Transverse colon (tissue), 4 donors: ENCODE measurements at regions not wholly inside any gene's neighbourhood (a gene's known extent, or its start where the extent isn't known, plus 50 kb on each side); places are given as distances from the start of the nearest gene placed in this dataset.

ENCODE experiments used
- DNase-seq: peaks from one replicate; pipeline ENCODE4 v3.0.0-alpha.2; 2019
- H3K27ac ChIP-seq, 4 donors: fragments of 200-600 bp; sonication (generic); 2 replicates each; pipeline ENCODE4 v1.5.1; 2016 to 2018; ENCODE audit warnings: inconsistent platforms in 4 of 4
- H3K27me3 ChIP-seq: fragments of 200-600 bp; sonication (generic); 2 replicates; pipeline ENCODE4 v1.5.1; 2017; ENCODE audit warnings: inconsistent platforms
- H3K36me3 ChIP-seq, 4 donors: fragments of 200-600 bp; sonication (generic); 2 replicates each; pipeline ENCODE4 v1.5.1; 2017 to 2019; ENCODE audit warnings: inconsistent platforms in 4 of 4
- H3K4me1 ChIP-seq, 4 donors: fragments of 200-600 bp; sonication (generic); 2 replicates each; pipeline ENCODE4 v1.5.1; 2017 to 2020; ENCODE audit warnings: inconsistent platforms in 4 of 4
- H3K4me3 ChIP-seq, 4 donors: fragments of 200-600 bp; sonication (generic); 1 replicate in 1 of 4; 2 replicates in 3 of 4; pipeline versions ENCODE4 v1.5.1 to v1.6.1; 2017 to 2019; ENCODE audit warnings: inconsistent platforms in 4 of 4
- H3K9me3 ChIP-seq, 2 donors: fragments of 200-600 bp; sonication (generic); 2 replicates each; pipeline ENCODE4 v1.5.1; 2017 to 2019; ENCODE audit warnings: inconsistent platforms in 2 of 2
- EP300 ChIP-seq: sonication (generic); formaldehyde crosslinking; IDR thresholded peaks from one replicate; pipeline ENCODE4 v1.6.1; 2017; ENCODE audit warnings: antibody characterized with exemption, low read depth
- POLR2A ChIP-seq: fragments of 450-650 bp; IDR thresholded peaks from one replicate; pipeline ENCODE4 v1.6.1; 2016; ENCODE audit warnings: antibody characterized with exemption, mild to moderate bottlenecking, moderate library complexity
- POLR2AphosphoS5 ChIP-seq, 3 donors: sonication (generic); formaldehyde crosslinking; IDR thresholded peaks; one replicate each; pipeline ENCODE4 v1.6.1; 2016; ENCODE audit warnings: antibody characterized with exemption in 3 of 3
- WGBS, 2 donors: methylation state at CpG; one replicate each; pipeline ENCODE4 v1.1.5; 2018; ENCODE audit warnings: low coverage in 1 of 2; 5-methylcytosine and 5-hydroxymethylcytosine counted together
- in situ Hi-C, 4 donors: fragments of 200-750 bp; cut with MboI; loops; one replicate each; pipeline versions ENCODE4 v1.15.0 to v1.15.1; 2017; ENCODE audit warnings: low sequenced_read_pairs in 3 of 4, low pct_ligation_motif_present in 1 of 4, low pct_unique_long_range_greater_than_20kb in 1 of 4
- intact Hi-C: fragments of 100-400 bp; cut with DNase I; formaldehyde crosslinking; loops from one replicate; pipeline ENCODE4 v1.15.1; 2023; ENCODE audit warnings: low total_unique reads
- TF ChIP-seq, protein P1 (sequence below), 5 experiments: fragments of 200-600 bp in 3 of 5; fragments of 450-650 bp in 2 of 5; sonication (generic) in 3 of 5; IDR thresholded peaks; 1 replicate in 2 of 5; 2 replicates in 3 of 5; pipeline ENCODE4 v1.5.1; 2016 to 2017; ENCODE audit warnings: antibody characterized with exemption in 5 of 5, inconsistent platforms in 3 of 5, mild to moderate bottlenecking in 2 of 5, moderate library complexity in 1 of 5

DNA sequence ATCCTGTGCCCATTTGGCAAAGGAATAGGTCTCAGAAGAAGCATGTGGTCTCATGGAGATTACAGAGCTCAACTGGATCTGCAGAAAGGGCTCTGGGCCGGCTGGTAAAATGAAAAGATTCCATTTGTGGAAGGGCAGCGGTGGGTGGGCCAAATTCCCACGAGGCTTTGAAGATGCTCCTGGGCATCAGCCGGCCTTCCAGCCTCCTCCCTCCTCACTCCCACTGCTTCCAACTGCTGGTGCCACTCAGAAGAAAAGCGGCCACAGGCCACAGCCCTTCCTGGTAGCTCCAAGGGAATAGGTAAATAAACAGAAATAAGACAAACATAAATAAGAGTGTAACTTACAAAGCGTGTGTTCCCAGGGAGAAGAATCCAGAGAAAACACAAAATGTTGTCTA is 136.3 kb upstream of the SLC44A3 start:
- Histone ChIP-seq H3K4me3 (no peak overlapping the region), H3K9me3 (no peaks in the 10 kb centered on the region), H3K27ac (no peak overlapping the region), H3K4me1 (no peaks in the 10 kb centered on the region), H3K27me3 (no peaks in the 10 kb centered on the region), H3K36me3 (no peaks in the 10 kb centered on the region)
- TF ChIP-seq, protein P1, sequence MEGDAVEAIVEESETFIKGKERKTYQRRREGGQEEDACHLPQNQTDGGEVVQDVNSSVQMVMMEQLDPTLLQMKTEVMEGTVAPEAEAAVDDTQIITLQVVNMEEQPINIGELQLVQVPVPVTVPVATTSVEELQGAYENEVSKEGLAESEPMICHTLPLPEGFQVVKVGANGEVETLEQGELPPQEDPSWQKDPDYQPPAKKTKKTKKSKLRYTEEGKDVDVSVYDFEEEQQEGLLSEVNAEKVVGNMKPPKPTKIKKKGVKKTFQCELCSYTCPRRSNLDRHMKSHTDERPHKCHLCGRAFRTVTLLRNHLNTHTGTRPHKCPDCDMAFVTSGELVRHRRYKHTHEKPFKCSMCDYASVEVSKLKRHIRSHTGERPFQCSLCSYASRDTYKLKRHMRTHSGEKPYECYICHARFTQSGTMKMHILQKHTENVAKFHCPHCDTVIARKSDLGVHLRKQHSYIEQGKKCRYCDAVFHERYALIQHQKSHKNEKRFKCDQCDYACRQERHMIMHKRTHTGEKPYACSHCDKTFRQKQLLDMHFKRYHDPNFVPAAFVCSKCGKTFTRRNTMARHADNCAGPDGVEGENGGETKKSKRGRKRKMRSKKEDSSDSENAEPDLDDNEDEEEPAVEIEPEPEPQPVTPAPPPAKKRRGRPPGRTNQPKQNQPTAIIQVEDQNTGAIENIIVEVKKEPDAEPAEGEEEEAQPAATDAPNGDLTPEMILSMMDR (IDR thresholded peaks at IDR 0.05), result no peak
- no peak for TF ChIP-seq POLR2AphosphoS5 (IDR thresholded peaks at IDR 0.05)
- TF ChIP-seq POLR2A, result no peak
- TF ChIP-seq EP300, result no peak
- intact Hi-C loops, result no loop called here
- in situ Hi-C loops, result no loop called here
- WGBS, 2 donors, result 66 to 69% methylated on average over 4 to 6 of the region's 6 CpGs
- no peak for DNase-seq

DNA sequence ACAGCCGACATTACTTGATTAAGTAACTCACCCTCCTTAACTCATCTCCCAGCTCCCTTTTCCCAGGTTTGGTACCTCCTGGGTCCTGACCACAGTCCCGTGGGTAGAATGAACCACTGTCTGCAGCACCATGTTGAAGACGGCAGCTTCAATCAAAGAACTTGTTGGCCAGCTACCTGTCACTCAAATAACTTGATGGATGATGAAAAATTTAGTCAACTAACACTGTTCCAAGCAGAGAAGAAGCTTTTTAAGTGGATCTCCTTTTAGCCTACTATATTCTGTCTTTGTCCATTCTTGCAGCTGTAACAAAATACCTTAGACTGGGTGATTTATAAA is 138.4 kb upstream of the F3 start:
- 86% methylated on average over 3 of the region's 3 CpGs; no CpG with 5 or more reads in 1 of the 2 donors for WGBS, 2 donors
- H3K36me3 ChIP-seq, result no peaks in the 10 kb centered on the region
- H3K27ac ChIP-seq, result peak overlapping the region in 1 of 4 donors; percentile 8
- peaks cover 0 to 25% (median 7%) of the 10 kb centered on the region in 4 donors for H3K4me1 ChIP-seq
- no peak overlapping the region for H3K4me3 ChIP-seq
- no peak for TF ChIP-seq POLR2AphosphoS5 (IDR thresholded peaks at IDR 0.05)
- no peak for TF ChIP-seq EP300
- TF ChIP-seq, protein P1 (IDR thresholded peaks at IDR 0.05), result no peak
- no peak for TF ChIP-seq POLR2A
- H3K9me3 ChIP-seq, result no peaks in the 10 kb centered on the region
- H3K27me3 ChIP-seq, result no peaks in the 10 kb centered on the region
- intact Hi-C loops, result no loop called here
- in situ Hi-C loops, result no loop called here
- no peak for DNase-seq

DNA sequence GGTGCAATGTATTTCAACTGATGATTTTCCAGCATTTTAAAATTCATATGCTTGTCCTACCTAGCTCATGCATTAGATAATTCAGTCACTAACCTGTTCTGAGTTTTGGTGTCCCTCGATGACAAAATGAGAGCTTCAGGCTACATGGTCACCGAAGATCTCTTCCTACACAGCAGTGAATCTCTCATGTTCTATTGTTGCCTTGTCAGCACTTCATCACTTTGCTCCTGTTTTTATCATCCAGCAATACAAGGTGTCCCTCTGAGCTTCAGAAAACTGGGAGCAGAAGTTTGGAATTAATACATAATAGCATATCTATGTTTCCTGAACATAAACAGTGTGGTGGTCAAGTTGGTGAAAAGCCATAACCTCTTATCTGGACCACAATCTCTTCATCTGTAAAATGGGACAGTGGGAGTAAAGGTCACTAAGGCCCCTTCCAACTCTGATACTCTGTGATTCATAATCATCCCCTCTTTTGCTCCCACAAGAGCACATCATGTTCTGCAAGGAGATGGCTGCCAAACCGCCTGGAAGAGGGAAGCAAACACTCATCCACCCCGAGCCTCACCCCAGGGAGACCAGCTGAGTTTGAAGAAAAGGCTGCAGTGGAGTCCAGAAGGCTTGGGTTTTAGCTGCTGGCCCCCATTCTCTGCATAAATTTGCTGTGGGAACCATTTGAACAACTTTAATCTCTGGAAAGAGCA is 137.9 kb upstream of the F3 start:
- 70 to 84% methylated on average over 3 to 4 of the region's 4 CpGs for WGBS, 2 donors
- intact Hi-C loops (no loop called here), in situ Hi-C loops (no loop called here)
- H3K4me3 ChIP-seq, result no peak overlapping the region
- H3K36me3 ChIP-seq, result no peaks in the 10 kb centered on the region
- H3K4me1 ChIP-seq, result peaks cover 0 to 25% (median 7%) of the 10 kb centered on the region in 4 donors
- DNase-seq, result no peak
- no peak for TF ChIP-seq EP300
- H3K9me3 ChIP-seq, result no peaks in the 10 kb centered on the region
- no peaks in the 10 kb centered on the region for H3K27me3 ChIP-seq
- H3K27ac ChIP-seq, result peak overlapping the region in 2 of 4 donors; percentile 8 to 70

DNA sequence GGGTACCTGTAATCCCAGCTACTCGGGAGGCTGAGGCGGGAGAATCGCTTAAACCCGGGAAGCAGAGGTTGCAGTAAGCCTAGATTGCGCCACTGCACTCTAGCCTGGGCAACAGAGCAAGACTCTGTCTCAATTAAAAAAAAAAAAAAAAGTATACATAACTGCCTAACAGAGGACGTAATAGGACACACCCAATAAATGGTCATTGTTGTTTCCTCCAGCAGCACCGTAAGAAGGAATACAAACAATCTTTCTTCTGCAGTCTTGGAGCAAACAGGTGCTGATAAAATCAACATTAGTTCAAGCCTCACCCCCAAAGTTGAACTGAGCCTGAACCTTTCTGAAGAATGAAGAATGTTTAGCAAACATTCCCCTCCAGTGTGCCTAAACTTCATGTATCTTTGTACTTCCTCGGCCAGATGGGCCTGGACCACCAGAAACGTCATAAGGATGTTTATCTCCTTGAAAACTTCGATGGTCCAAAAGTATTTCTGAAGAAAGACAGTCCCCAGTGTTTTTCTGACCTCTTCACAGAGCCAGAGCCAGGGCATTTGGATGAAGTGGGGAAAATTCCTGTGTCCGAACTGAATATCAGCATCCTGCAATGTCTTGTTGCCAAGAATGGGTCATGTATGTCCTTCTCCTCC is 136.8 kb upstream of the F3 start:
- peak overlapping the region; percentile 8 to 70 (median 12) for H3K27ac ChIP-seq
- TF ChIP-seq, protein P1 (IDR thresholded peaks at IDR 0.05), result no peak
- peak in 1 of 3 donors; percentile 5 for TF ChIP-seq POLR2AphosphoS5 (IDR thresholded peaks at IDR 0.05)
- H3K36me3 ChIP-seq, result no peaks in the 10 kb centered on the region
- WGBS, 2 donors, result 71 to 86% methylated on average over 1 to 11 of the region's 11 CpGs
- in situ Hi-C loops, result no loop called here
- no peaks in the 10 kb centered on the region for H3K9me3 ChIP-seq
- no peak overlapping the region for H3K4me3 ChIP-seq
- intact Hi-C loops, result no loop called here
- H3K27me3 ChIP-seq, result no peaks in the 10 kb centered on the region
- no peak for DNase-seq
- H3K4me1 ChIP-seq, result peaks cover 0 to 25% (median 7%) of the 10 kb centered on the region in 4 donors
